Naive thymus-derived CD8-positive, alpha-beta T cell (primary cell): ENCODE measurements at regions not wholly inside any gene's neighbourhood (a gene's known extent, or its start where the extent isn't known, plus 50 kb on each side); places are given as distances from the start of the nearest gene placed in this dataset.

Experiments
- ATAC-seq, 2 donors: fragments of 150-1000 bp; cut with Tn5 transposase in 1 of 2; sonication (Bioruptor Pico), chemical (Tn5 transposase) in 1 of 2; 1 replicate in 1 of 2; 2 replicates in 1 of 2; pipeline ENCODE4 v1.10.0; 2021; ENCODE audit warnings: mild to moderate bottlenecking in 2 of 2, moderate library complexity in 2 of 2
- POLR2A ChIA-PET: fragments of 350-600 bp; sonication (Branson Sonifier 250); formaldehyde crosslinking; loops from one replicate; lab custom pipeline; 2021; ENCODE audit warnings: antibody characterized with exemption; lab: Charles Lee
- DNase-seq, 10 donors: peaks; one replicate each; pipeline versions ENCODE4 v3.0.0 to v3.0.0-alpha.2; 2020 to 2022
- H3K27ac Mint-ChIP-seq, 10 donors: one replicate each; pipeline ENCODE4 v1.8.0; 2020 to 2022; ENCODE audit warnings: mild to moderate bottlenecking in 10 of 10, mixed read lengths in 10 of 10, moderate library complexity in 4 of 10, inconsistent platforms in 1 of 10
- H3K27me3 Mint-ChIP-seq, 5 donors: one replicate each; pipeline ENCODE4 v1.8.0; 2021 to 2022; ENCODE audit warnings: mixed read lengths in 5 of 5
- H3K36me3 Mint-ChIP-seq, 3 donors: one replicate each; pipeline ENCODE4 v1.8.0; 2020 to 2022; ENCODE audit warnings: mixed read lengths in 3 of 3, mild to moderate bottlenecking in 2 of 3, inconsistent platforms in 1 of 3
- H3K4me1 Mint-ChIP-seq, 4 donors: one replicate each; pipeline ENCODE4 v1.8.0; 2021 to 2022; ENCODE audit warnings: mixed read lengths in 4 of 4
- H3K4me3 Mint-ChIP-seq, 10 donors: one replicate each; pipeline ENCODE4 v1.8.0; 2020 to 2022; ENCODE audit warnings: mild to moderate bottlenecking in 10 of 10, mixed read lengths in 10 of 10, moderate library complexity in 6 of 10, inconsistent platforms in 1 of 10
- H3K9me3 Mint-ChIP-seq, 9 donors: one replicate each; pipeline ENCODE4 v1.8.0; 2020 to 2022; ENCODE audit warnings: mixed read lengths in 9 of 9, mild to moderate bottlenecking in 3 of 9, inconsistent platforms in 1 of 9, moderate library complexity in 1 of 9

DNA sequence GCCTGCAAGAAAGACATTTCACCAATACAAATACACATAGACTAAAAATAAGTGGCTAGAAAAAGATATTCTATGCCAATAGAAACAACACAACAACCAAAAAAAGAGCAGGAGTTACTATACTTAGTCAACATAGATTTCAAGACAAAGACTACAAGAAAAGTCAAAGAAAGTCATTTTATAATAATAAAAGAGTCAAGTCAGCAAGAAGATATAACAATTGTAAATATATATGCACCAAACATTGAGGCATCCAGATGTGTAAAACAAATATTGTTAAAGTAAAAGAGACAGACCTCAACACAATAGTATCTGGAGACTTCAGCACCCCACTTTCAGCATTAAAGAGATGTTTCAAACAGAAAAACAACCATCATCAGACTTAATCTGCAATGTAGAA lies 104.6 kb downstream of the AMY1C start:
- ATAC-seq (no peak), DNase-seq (no peak)
- Mint-ChIP-seq H3K4me3 (no peak overlapping the region), H3K4me1 (no peaks in the 10 kb centered on the region), H3K9me3 (peaks cover 6 to 42% (median 21%) of the 10 kb centered on the region in 9 donors), H3K27me3 (no peaks in the 10 kb centered on the region), H3K27ac (no peak overlapping the region), H3K36me3 (peaks cover 0 to 12% (median 0%) of the 10 kb centered on the region in 3 donors)
- POLR2A ChIA-PET, result no interaction called here

GRCh38 chr1:103859721-103860120 lies 110.0 kb downstream of the AMY1C start:
- H3K4me3 Mint-ChIP-seq, result no peak overlapping the region
- peaks cover 7 to 50% (median 13%) of the 10 kb centered on the region in 9 donors for H3K9me3 Mint-ChIP-seq
- POLR2A ChIA-PET, result no interaction called here
- no peak overlapping the region for H3K27ac Mint-ChIP-seq
- no peaks in the 10 kb centered on the region for H3K4me1 Mint-ChIP-seq
- no peaks in the 10 kb centered on the region for H3K27me3 Mint-ChIP-seq
- H3K36me3 Mint-ChIP-seq, result peaks cover 0 to 3% (median 0%) of the 10 kb centered on the region in 3 donors
- ATAC-seq (no peak), DNase-seq (no peak)

DNA sequence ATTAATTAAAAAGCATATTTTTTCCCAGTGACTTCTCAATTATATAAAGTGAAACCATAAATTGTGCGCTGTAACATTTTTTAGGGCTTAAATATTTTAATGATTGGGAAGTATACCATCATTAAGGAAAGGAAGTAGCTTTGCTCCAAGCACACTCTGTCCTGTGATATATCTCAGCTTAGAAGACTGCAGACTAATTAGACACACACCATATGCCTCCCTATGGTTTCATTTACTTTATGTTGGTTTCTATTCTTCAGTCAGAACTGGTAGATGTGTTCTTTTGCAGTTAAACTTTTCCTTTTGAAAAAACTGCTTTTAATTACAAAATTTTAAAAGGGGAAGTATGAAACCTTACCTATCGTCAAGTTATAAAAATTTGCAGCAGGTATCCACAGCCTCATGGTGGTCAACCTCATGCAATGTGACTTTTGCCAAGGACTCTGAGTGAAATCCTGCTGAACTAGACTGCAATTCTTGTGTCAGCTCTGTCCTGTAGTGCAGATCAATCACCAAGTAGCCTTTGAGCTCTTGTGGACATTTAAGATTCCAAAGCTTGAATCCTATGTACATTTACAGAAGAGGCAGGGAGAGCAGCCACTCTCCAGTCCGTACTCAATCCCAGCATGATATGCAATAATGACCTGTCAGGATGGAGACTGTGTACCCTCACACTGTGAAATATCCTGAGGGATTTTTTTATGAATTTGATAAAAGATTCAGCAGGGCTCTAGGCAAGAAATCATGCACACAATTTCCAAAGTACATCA lies 149.1 kb downstream of the AMY1C start:
- H3K9me3 Mint-ChIP-seq, result peaks cover 1 to 29% (median 8%) of the 10 kb centered on the region in 9 donors
- ATAC-seq (no peak), DNase-seq (no peak)
- no peaks in the 10 kb centered on the region for H3K36me3 Mint-ChIP-seq
- POLR2A ChIA-PET, result no interaction called here
- H3K27me3 Mint-ChIP-seq, result no peaks in the 10 kb centered on the region
- no peak overlapping the region for H3K4me3 Mint-ChIP-seq
- no peak overlapping the region for H3K27ac Mint-ChIP-seq
- no peaks in the 10 kb centered on the region for H3K4me1 Mint-ChIP-seq

DNA sequence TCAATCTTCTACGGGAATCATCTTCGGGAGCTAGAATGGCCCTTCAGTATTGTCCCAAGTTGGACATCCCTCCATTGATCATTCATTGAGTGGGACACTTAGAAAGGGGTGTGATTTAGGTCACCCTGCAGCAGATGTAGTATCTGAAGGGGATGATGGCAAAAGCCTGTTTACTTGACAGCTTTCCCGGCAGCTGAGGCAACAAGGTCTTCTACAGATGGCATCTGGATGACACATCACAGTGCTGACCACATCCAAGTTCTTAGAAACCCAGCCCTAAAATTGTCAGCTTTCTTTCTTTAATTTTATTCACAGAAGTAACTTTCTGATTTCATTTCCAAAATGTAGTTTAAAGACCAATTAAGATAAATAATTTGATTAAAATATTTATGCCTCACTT lies 150.3 kb downstream of the AMY1C start:
- no peak for ATAC-seq
- Mint-ChIP-seq H3K27me3 (no peaks in the 10 kb centered on the region), H3K4me1 (no peaks in the 10 kb centered on the region), H3K9me3 (peaks cover 1 to 29% (median 8%) of the 10 kb centered on the region in 9 donors), H3K4me3 (no peak overlapping the region), H3K36me3 (no peaks in the 10 kb centered on the region), H3K27ac (no peak overlapping the region)
- POLR2A ChIA-PET, result no interaction called here
- no peak for DNase-seq

DNA sequence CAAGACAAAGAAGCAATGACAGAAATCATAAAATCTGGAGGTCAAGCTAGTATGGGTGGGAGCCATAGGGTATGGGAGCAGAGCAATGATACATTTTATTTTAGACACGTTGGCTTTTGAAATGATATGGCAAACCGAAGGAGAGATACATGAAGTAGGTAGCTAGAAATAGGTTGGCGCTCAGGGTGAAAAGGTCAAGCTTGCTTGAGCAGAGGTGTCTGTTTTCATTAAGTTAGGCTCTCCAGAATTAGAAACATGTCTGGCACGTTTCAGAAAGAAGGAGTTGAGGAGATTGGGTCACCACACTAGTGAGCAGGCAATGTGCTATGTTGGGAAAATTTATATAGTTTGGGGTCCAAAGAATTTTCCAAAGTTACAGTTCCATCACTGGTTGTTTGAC lies 151.4 kb downstream of the AMY1C start:
- H3K4me3 Mint-ChIP-seq, result no peak overlapping the region
- no peaks in the 10 kb centered on the region for H3K27me3 Mint-ChIP-seq
- peaks cover 0 to 29% (median 8%) of the 10 kb centered on the region in 9 donors for H3K9me3 Mint-ChIP-seq

GRCh38 chr1:103905363-103905762 lies 155.7 kb downstream of the AMY1C start:
- Mint-ChIP-seq H3K27me3 (no peaks in the 10 kb centered on the region), H3K36me3 (no peaks in the 10 kb centered on the region), H3K27ac (no peak overlapping the region), H3K4me1 (no peaks in the 10 kb centered on the region), H3K9me3 (peaks cover 0 to 29% (median 8%) of the 10 kb centered on the region in 9 donors), H3K4me3 (no peak overlapping the region)
- POLR2A ChIA-PET, result no interaction called here
- ATAC-seq (no peak), DNase-seq (no peak)

More for the DNA sequence above, 151.4 kb downstream of the AMY1C start:
- H3K36me3 Mint-ChIP-seq, result no peaks in the 10 kb centered on the region
- POLR2A ChIA-PET, result no interaction called here
- H3K27ac Mint-ChIP-seq, result no peak overlapping the region
- no peak for ATAC-seq
- DNase-seq, result no peak
- no peaks in the 10 kb centered on the region for H3K4me1 Mint-ChIP-seq

DNA sequence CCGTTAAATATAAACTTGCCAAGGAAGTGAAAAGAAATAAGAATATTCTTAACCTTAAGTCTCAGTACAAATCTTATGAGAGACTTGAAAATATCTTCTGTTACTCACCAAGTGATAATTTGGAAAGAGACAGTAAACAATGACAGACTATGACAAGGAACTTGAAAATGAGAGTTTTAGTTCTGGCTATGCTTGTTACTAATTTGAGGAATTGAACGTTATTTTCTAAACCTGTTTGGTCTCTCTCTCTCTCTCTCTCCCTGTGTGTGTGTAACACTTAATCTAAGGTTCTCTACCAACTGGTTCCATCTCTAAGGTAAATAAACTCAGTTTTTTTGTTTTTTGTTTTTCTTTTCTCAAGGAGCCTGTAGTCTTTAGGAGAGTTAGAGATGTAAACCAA lies 161.8 kb downstream of the AMY1C start:
- Mint-ChIP-seq H3K36me3 (no peaks in the 10 kb centered on the region), H3K27me3 (no peaks in the 10 kb centered on the region), H3K27ac (no peak overlapping the region), H3K4me3 (no peak overlapping the region), H3K4me1 (peaks cover 0 to 2% (median 0%) of the 10 kb centered on the region in 4 donors), H3K9me3 (peaks cover 2 to 18% (median 7%) of the 10 kb centered on the region in 9 donors)
- ATAC-seq (no peak), DNase-seq (no peak)
- POLR2A ChIA-PET, result no interaction called here

DNA sequence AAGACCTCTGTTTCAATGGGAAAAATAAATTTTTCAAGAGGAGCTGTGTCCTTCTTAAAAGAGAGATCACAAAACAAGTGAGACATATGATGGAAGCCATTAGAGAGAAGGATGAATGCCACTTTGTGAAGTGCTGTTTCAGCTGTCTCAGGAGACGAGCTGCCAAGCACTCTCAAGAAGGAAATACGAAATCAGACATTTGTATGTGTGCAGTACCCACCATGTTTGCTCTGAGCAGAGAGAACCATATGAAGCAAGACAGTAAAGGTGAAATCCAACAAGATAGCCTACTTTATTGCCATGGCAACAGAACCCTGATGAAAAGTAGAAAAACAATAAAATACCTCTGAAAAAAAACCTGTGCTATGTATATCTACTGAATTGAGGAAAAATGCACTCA lies 168.1 kb downstream of the AMY1C start:
- no peak overlapping the region for H3K4me3 Mint-ChIP-seq
- H3K9me3 Mint-ChIP-seq, result peaks cover 0 to 32% (median 16%) of the 10 kb centered on the region in 9 donors
- DNase-seq (no peak), ATAC-seq (no peak)
- no peak overlapping the region for H3K27ac Mint-ChIP-seq
- peaks cover 0 to 2% (median 0%) of the 10 kb centered on the region in 4 donors for H3K4me1 Mint-ChIP-seq
- POLR2A ChIA-PET, result no interaction called here
- H3K36me3 Mint-ChIP-seq, result no peaks in the 10 kb centered on the region
- H3K27me3 Mint-ChIP-seq, result no peaks in the 10 kb centered on the region

GRCh38 chr1:103931891-103932290 lies 182.2 kb downstream of the AMY1C start:
- Mint-ChIP-seq H3K4me1 (no peaks in the 10 kb centered on the region), H3K36me3 (no peaks in the 10 kb centered on the region), H3K9me3 (peaks cover 0 to 22% (median 6%) of the 10 kb centered on the region in 9 donors), H3K27ac (no peak overlapping the region), H3K27me3 (no peaks in the 10 kb centered on the region), H3K4me3 (no peak overlapping the region)
- POLR2A ChIA-PET, result no interaction called here
- DNase-seq, result no peak
- ATAC-seq, result no peak

DNA sequence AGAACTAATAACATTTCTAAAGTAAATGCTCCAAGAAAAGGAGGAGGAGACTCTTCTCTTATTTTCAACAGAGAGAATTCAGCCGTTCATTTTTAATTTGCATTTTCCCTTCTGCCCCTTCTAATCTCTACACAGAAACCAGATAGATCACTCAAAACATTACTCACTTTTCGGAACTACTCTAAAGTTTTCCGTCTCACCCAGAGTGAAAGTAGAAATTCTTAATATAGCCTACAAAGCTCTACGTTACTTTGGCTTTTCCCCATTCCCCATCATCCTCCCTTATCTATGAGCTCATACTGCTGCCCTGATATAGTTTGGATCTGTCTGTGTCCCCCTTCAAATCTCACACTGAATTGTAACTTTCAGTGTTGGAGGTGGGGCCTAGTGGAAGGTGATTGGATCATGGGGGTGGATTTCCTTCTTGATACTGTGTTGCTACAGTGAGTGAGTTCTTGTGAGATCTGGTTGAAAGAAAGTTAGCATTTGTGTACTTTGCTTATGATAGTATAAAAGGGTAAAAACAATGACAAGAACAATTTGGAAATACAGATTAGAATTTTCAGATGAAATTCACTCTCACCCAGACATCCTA lies 188.2 kb downstream of the AMY1C start:
- no peak for DNase-seq

DNA sequence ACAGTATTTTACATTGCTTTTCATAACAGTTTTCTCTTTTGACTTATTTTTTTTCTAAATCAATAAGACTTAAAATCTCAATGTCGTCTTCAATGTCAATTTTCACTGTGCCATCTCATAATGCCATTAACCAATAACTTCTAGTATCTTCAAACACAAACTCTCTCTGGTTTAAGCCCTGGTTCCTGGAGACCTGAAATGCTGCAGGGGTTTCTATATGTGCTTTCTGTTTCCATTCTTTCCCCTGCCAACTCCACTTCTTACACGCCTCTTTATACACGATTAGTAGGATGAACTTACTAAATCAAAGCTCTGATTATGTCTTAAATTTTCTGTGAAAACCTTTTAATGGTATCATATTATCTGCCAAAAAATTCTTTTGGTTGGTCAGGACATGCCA lies 191.4 kb downstream of the AMY1C start:
- POLR2A ChIA-PET, result no interaction called here
- ATAC-seq, result no peak
- H3K9me3 Mint-ChIP-seq, result peaks cover 0 to 19% (median 3%) of the 10 kb centered on the region in 9 donors
- no peak overlapping the region for H3K4me3 Mint-ChIP-seq
- no peak for DNase-seq
- peak overlapping the region in 1 of 10 donors; percentile 36 for H3K27ac Mint-ChIP-seq
- no peaks in the 10 kb centered on the region for H3K36me3 Mint-ChIP-seq
- H3K27me3 Mint-ChIP-seq, result no peaks in the 10 kb centered on the region
- H3K4me1 Mint-ChIP-seq, result no peaks in the 10 kb centered on the region

More for the DNA sequence above, 188.2 kb downstream of the AMY1C start:
- POLR2A ChIA-PET, result no interaction called here
- ATAC-seq, result no peak
- Mint-ChIP-seq H3K4me3 (no peak overlapping the region), H3K4me1 (no peaks in the 10 kb centered on the region), H3K9me3 (peaks cover 0 to 33% (median 3%) of the 10 kb centered on the region in 9 donors), H3K27me3 (no peaks in the 10 kb centered on the region), H3K27ac (no peak overlapping the region), H3K36me3 (no peaks in the 10 kb centered on the region)

GRCh38 chr1:103942029-103942428 lies 192.3 kb downstream of the AMY1C start:
- peaks cover 0 to 19% (median 3%) of the 10 kb centered on the region in 9 donors for H3K9me3 Mint-ChIP-seq
- H3K4me1 Mint-ChIP-seq, result no peaks in the 10 kb centered on the region
- no peak for DNase-seq
- ATAC-seq, result no peak
- H3K27me3 Mint-ChIP-seq, result no peaks in the 10 kb centered on the region
- H3K27ac Mint-ChIP-seq, result no peak overlapping the region
- POLR2A ChIA-PET, result no interaction called here
- no peak overlapping the region for H3K4me3 Mint-ChIP-seq
- H3K36me3 Mint-ChIP-seq, result no peaks in the 10 kb centered on the region

GRCh38 chr1:103945774-103946173 lies 196.1 kb downstream of the AMY1C start:
- peaks cover 0 to 10% (median 3%) of the 10 kb centered on the region in 9 donors for H3K9me3 Mint-ChIP-seq
- H3K27ac Mint-ChIP-seq, result no peak overlapping the region
- ATAC-seq (no peak), DNase-seq (no peak)
- H3K27me3 Mint-ChIP-seq, result no peaks in the 10 kb centered on the region
- POLR2A ChIA-PET, result no interaction called here
- H3K4me1 Mint-ChIP-seq, result no peaks in the 10 kb centered on the region
- H3K36me3 Mint-ChIP-seq, result no peaks in the 10 kb centered on the region
- H3K4me3 Mint-ChIP-seq, result no peak overlapping the region
